Glomerular endothelial cell (primary cell): ENCODE measurements at regions not wholly inside any gene's neighbourhood (a gene's known extent, or its start where the extent isn't known, plus 50 kb on each side); places are given as distances from the start of the nearest gene placed in this dataset.
"Not testable (repeated sequence)": the region's sequence is repeated elsewhere in the genome, so short reads cannot be mapped to it uniquely, and the experiment has no call there.

Source experiments
- DNase-seq: peaks from one replicate; pipeline ENCODE4 v3.0.0-alpha.2; 2011; ENCODE audit warnings: low read depth, low spot score; ENCODE audit errors: extremely low read depth

GRCh38 chr22:48936391-48936790 lies 891.3 kb downstream of the BRD1 start:
- no peak for DNase-seq

GRCh38 chr22:48934446-48934845 lies 893.2 kb downstream of the BRD1 start:
- DNase-seq: no peak

GRCh38 chr22:48931452-48931851 lies 896.2 kb downstream of the BRD1 start:
- DNase-seq: no peak

GRCh38 chr22:48929276-48929790 lies 898.3 kb downstream of the BRD1 start:
- no peak for DNase-seq

GRCh38 chr22:48927591-48927990 lies 900.1 kb downstream of the BRD1 start:
- DNase-seq: no peak

GRCh38 chr22:48926643-48927042 lies 901.0 kb downstream of the BRD1 start:
- DNase-seq: no peak

- no peak for DNase-seq
Measured at GRCh38 chr22:48926136-48926535, 901.5 kb downstream of the BRD1 start.

GRCh38 chr22:48925450-48925849 lies 902.2 kb downstream of the BRD1 start:
- DNase-seq: no peak

- DNase-seq: no peak
Measured at GRCh38 chr22:48923996-48924395, 903.7 kb downstream of the BRD1 start.

GRCh38 chr22:48923165-48923865 lies 904.4 kb downstream of the BRD1 start:
- no peak for DNase-seq

- DNase-seq: no peak
Measured at GRCh38 chr22:48921411-48921903, 906.2 kb downstream of the BRD1 start.

- DNase-seq: no peak
Measured at GRCh38 chr22:48920776-48921241, 906.9 kb downstream of the BRD1 start.

GRCh38 chr22:48919851-48920589 lies 907.7 kb downstream of the BRD1 start:
- no peak for DNase-seq

- no peak for DNase-seq
Measured at GRCh38 chr22:48919187-48919590, 908.5 kb downstream of the BRD1 start.

- no peak for DNase-seq
Measured at GRCh38 chr22:48918585-48919186, 909.0 kb downstream of the BRD1 start.

GRCh38 chr22:48912356-48913066 lies 915.2 kb downstream of the BRD1 start:
- not testable (repeated sequence) for DNase-seq

- DNase-seq: not testable (repeated sequence)
Measured at GRCh38 chr22:48911647-48912046, 916.0 kb downstream of the BRD1 start.

GRCh38 chr22:48911067-48911466 lies 916.6 kb downstream of the BRD1 start:
- DNase-seq: not testable (repeated sequence)

- DNase-seq: no peak
Measured at GRCh38 chr22:48908547-48908946, 919.1 kb downstream of the BRD1 start.

GRCh38 chr22:48907591-48907990 lies 920.1 kb downstream of the BRD1 start:
- no peak for DNase-seq
